ENCODE measurements at regions not wholly inside any gene's neighbourhood (a gene's known extent, or its start where the extent isn't known, plus 50 kb on each side); places are given as distances from the start of the nearest gene placed in this dataset.

DNA sequence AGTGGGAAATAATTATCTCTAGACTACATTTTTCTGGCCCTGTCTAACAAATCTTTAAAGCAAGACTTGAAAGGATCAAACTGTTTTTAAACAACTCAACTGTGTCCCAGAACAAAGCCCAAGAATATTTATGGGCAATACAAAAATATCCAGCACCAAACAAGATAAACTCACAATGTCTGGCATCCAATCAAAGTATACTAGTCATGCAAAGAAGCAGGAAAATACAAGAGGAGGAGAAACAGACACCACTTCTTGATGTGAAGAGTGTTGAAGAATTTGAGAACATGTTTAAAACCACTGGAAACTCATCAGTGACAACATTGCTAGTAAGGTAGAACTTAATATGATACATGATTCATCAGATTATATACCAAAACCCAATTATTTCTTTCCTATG is 66.1 kb upstream of the CDC42EP3 start:
- Histone ChIP-seq H3K9me3 (no peaks in the 10 kb centered on the region), H3K27me3 (replicated peaks; ENCODE audit: insufficient read depth) (no peaks in the 10 kb centered on the region), H3K4me1 (replicated peaks) (no peaks in the 10 kb centered on the region), H3K27ac (peak overlapping the region in 1 of 2 donors; percentile 2), H3K36me3 (no peaks in the 10 kb centered on the region), H3K4me3 (no peak overlapping the region)
- intact Hi-C loops (cut with DNase I) = no loop called here
- no peak for DNase-seq (ENCODE audit: low spot score)
- TF ChIP-seq POLR2A (IDR thresholded peaks at IDR 0.05) = no peak
- TF ChIP-seq POLR2AphosphoS5 (IDR thresholded peaks at IDR 0.05) = no peak
- TF ChIP-seq, protein P1, sequence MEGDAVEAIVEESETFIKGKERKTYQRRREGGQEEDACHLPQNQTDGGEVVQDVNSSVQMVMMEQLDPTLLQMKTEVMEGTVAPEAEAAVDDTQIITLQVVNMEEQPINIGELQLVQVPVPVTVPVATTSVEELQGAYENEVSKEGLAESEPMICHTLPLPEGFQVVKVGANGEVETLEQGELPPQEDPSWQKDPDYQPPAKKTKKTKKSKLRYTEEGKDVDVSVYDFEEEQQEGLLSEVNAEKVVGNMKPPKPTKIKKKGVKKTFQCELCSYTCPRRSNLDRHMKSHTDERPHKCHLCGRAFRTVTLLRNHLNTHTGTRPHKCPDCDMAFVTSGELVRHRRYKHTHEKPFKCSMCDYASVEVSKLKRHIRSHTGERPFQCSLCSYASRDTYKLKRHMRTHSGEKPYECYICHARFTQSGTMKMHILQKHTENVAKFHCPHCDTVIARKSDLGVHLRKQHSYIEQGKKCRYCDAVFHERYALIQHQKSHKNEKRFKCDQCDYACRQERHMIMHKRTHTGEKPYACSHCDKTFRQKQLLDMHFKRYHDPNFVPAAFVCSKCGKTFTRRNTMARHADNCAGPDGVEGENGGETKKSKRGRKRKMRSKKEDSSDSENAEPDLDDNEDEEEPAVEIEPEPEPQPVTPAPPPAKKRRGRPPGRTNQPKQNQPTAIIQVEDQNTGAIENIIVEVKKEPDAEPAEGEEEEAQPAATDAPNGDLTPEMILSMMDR (IDR thresholded peaks at IDR 0.05) = no peak

DNA sequence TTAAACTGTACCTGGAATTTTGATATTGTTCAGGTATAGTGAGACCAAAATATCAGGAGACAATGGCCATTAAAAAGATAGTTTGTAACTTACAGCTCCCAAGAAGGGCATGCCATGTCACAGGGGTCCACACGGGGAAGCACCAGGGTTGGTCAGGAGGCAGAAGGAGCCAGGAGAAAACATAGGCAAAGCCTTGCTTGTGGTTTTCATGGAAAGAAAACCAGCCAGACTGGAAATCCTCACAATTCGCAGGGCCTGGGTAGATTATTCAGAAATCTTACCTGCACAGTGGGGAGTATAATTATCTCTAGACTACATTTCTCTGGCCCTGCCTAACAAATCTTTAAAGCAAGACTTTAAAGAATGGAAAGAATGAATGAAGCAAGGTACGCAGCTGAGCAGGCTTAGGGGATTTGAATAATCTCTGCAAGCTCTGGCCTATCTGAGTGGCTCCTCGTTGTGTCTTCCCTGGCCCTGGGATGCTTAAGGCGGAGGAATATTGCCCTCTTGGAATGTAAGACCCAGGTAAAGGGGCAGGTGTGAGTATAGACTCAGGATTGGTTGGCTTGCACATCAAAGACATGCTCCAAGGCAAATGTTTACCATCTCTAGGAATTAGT is 66.9 kb upstream of the CDC42EP3 start:
- H3K27ac ChIP-seq = no peak overlapping the region
- WGBS = 85% methylated on average over 5 of the region's 5 CpGs
- no peak for DNase-seq (ENCODE audit: low spot score)
- intact Hi-C loops (cut with DNase I) = no loop called here
- H3K27me3 ChIP-seq (replicated peaks; ENCODE audit: insufficient read depth) = no peaks in the 10 kb centered on the region
- no peaks in the 10 kb centered on the region for H3K9me3 ChIP-seq
- no peak overlapping the region for H3K4me3 ChIP-seq
- no peak for TF ChIP-seq POLR2A (IDR thresholded peaks at IDR 0.05)
- no peak for TF ChIP-seq POLR2AphosphoS5 (IDR thresholded peaks at IDR 0.05)
- H3K36me3 ChIP-seq = no peaks in the 10 kb centered on the region
- H3K4me1 ChIP-seq (replicated peaks) = no peaks in the 10 kb centered on the region

DNA sequence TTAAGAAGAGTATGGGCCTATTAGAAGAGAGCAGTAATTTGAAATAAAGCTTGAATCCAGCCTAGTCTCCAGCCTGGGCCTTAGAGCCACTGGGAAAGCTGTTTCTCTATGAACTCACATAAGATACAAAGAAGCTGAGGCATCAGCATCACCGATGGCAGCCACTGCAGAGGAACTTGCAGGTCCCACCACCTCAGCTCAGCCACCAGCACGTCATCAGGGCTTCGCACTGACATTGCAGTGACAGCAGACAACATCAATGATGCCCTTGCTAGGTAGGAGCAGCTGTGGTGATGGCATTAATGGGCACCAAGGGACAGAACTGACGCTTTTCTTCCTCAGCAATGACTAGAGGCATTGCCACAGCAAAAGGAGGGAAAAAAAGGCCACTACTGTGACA is 67.7 kb upstream of the CDC42EP3 start:
- DNase-seq (ENCODE audit: low spot score) = no peak
- Histone ChIP-seq H3K9me3 (no peaks in the 10 kb centered on the region), H3K27me3 (replicated peaks; ENCODE audit: insufficient read depth) (no peaks in the 10 kb centered on the region), H3K27ac (no peak overlapping the region), H3K36me3 (no peaks in the 10 kb centered on the region), H3K4me3 (no peak overlapping the region), H3K4me1 (replicated peaks) (no peaks in the 10 kb centered on the region)
- WGBS = 100% methylated on average over 4 of the region's 4 CpGs
- intact Hi-C loops (cut with DNase I) = no loop called here
- TF ChIP-seq, protein P1 (IDR thresholded peaks at IDR 0.05) = no peak
- TF ChIP-seq POLR2AphosphoS5 (IDR thresholded peaks at IDR 0.05) (no peak), POLR2A (IDR thresholded peaks at IDR 0.05) (no peak)

DNA sequence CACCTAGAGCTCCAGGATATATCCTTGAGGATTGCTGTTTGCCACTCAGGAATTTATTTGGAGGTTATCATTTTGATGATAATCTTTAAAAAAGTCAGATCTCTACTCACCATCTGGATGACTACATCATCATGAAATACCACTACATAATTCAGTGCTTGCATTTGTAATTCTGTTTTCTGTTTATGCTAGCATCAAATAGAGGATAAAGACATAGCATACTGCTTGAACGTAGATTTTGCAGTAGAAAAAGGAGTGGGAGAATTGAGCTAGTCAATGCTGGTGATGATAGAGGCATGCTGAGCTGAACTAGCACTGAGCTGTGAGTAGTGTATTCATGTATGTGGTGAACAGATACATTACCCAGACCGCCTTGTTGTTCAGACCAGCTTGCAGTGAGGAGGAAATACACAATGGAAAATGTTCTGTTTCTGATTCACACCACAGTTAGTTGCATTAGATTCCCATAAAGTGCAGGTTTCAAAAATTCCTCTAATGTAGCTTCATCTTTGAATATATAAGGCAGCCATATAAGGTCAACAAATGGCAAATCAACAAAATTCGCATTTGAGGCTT is 68.8 kb upstream of the CDC42EP3 start:
- WGBS = 93% methylated on average over 3 of the region's 3 CpGs
- no peak overlapping the region for H3K4me3 ChIP-seq
- no peak for DNase-seq (ENCODE audit: low spot score)
- no peaks in the 10 kb centered on the region for H3K4me1 ChIP-seq (replicated peaks)
- TF ChIP-seq, protein P1 (IDR thresholded peaks at IDR 0.05) = no peak
- no peak for TF ChIP-seq POLR2AphosphoS5 (IDR thresholded peaks at IDR 0.05)
- TF ChIP-seq POLR2A (IDR thresholded peaks at IDR 0.05) = no peak
- no peaks in the 10 kb centered on the region for H3K27me3 ChIP-seq (replicated peaks; ENCODE audit: insufficient read depth)
- intact Hi-C loops (cut with DNase I) = no loop called here
- no peak overlapping the region for H3K27ac ChIP-seq
- H3K9me3 ChIP-seq = no peaks in the 10 kb centered on the region
- no peaks in the 10 kb centered on the region for H3K36me3 ChIP-seq

- H3K27ac ChIP-seq = no peak overlapping the region
These were observed 70.8 kb upstream of the CDC42EP3 start for GRCh38 chr2:37742286-37742685.

More at GRCh38 chr2:37742286-37742685, 70.8 kb upstream of the CDC42EP3 start:
- Histone ChIP-seq H3K4me1 (replicated peaks) (no peaks in the 10 kb centered on the region), H3K4me3 (no peak overlapping the region), H3K27me3 (replicated peaks; ENCODE audit: insufficient read depth) (no peaks in the 10 kb centered on the region), H3K9me3 (no peaks in the 10 kb centered on the region), H3K36me3 (no peaks in the 10 kb centered on the region)
- DNase-seq (ENCODE audit: low spot score) = no peak
- intact Hi-C loops (cut with DNase I) = no loop called here
- 77% methylated on average over 4 of the region's 4 CpGs for WGBS
- no peak for TF ChIP-seq POLR2AphosphoS5 (IDR thresholded peaks at IDR 0.05)
- TF ChIP-seq, protein P1 (IDR thresholded peaks at IDR 0.05) = no peak
- TF ChIP-seq POLR2A (IDR thresholded peaks at IDR 0.05) = no peak

Measured in prostate gland (tissue), 2 donors.